Small intestine (tissue), 7 donors: ENCODE measurements at regions not wholly inside any gene's neighbourhood (a gene's known extent, or its start where the extent isn't known, plus 50 kb on each side); places are given as distances from the start of the nearest gene placed in this dataset.

Experiments
- DNase-seq, 2 donors: peaks; one replicate each; pipeline versions ENCODE4 v3.0.0 to v3.0.0-alpha.2; 2013
- FAIRE-seq: peaks from 2 replicates; lab custom pipeline; 2012; peaks lifted over from hg19 to GRCh38; lab: Jason Lieb, UNC
- H3K27ac ChIP-seq, 3 donors: one replicate each; pipeline ENCODE4 v1.5.1; 2013; ENCODE audit warnings: low read length in 2 of 3, mild to moderate bottlenecking in 2 of 3, control low read depth in 1 of 3, inconsistent platforms in 1 of 3, low read depth in 1 of 3, moderate library complexity in 1 of 3
- H3K27me3 ChIP-seq, 3 donors: one replicate each; pipeline ENCODE4 v1.6.1; 2013; ENCODE audit warnings: low read length in 3 of 3, inconsistent platforms in 1 of 3; ENCODE audit not compliant: control insufficient read depth in 3 of 3, insufficient read depth in 3 of 3
- H3K36me3 ChIP-seq, 3 donors: one replicate each; pipeline ENCODE4 v1.6.1; 2013; ENCODE audit warnings: low read length in 3 of 3, inconsistent platforms in 1 of 3, low read depth in 1 of 3, mild to moderate bottlenecking in 1 of 3, moderate library complexity in 1 of 3; ENCODE audit not compliant: control insufficient read depth in 3 of 3, insufficient read depth in 2 of 3
- H3K4me1 ChIP-seq, 3 donors: one replicate each; pipeline ENCODE4 v1.6.1; 2013; ENCODE audit warnings: low read length in 2 of 3, inconsistent platforms in 1 of 3, low read depth in 1 of 3, mild to moderate bottlenecking in 1 of 3, moderate library complexity in 1 of 3; ENCODE audit not compliant: control insufficient read depth in 3 of 3, insufficient read depth in 2 of 3
- H3K4me3 ChIP-seq, 3 donors: one replicate each; pipeline ENCODE4 v1.5.1; 2013; ENCODE audit warnings: low read length in 3 of 3, control low read depth in 1 of 3, inconsistent platforms in 1 of 3, low read depth in 1 of 3, mild to moderate bottlenecking in 1 of 3, moderate library complexity in 1 of 3
- H3K9me3 ChIP-seq, 2 donors: one replicate each; pipeline ENCODE4 v1.6.1; 2013; ENCODE audit warnings: low read depth in 1 of 2, low read length in 1 of 2; ENCODE audit not compliant: control insufficient read depth in 2 of 2, insufficient read depth in 1 of 2
- WGBS, 3 donors: extraction: QIAGEN DNeasy Blood & Tissue Kit; methylation state at CpG; one replicate each; pipeline ENCODE4 v1.1.7; 2013; 5-methylcytosine and 5-hydroxymethylcytosine counted together
- donor health status: healthy with polysubstance abuse.
- donor health status: control.
- donor health status: control.
- donor health status: Bipolar disorder and iron deficiency.
- donor health status: healthy.

GRCh38 chr12:24025153-24025798 is 75.8 kb upstream of the SOX5 start:
- Histone ChIP-seq H3K27ac (no peak overlapping the region), H3K36me3 (no peaks in the 10 kb centered on the region), H3K9me3 (no peaks in the 10 kb centered on the region), H3K27me3 (no peaks in the 10 kb centered on the region), H3K4me3 (no peak overlapping the region), H3K4me1 (no peaks in the 10 kb centered on the region)
- 40 to 59% (median 49%) methylated on average over 3 of the region's 3 CpGs for WGBS, 3 donors
- no peak for DNase-seq
- no peak for FAIRE-seq

- H3K4me3 ChIP-seq: no peak overlapping the region
- no peaks in the 10 kb centered on the region for H3K27me3 ChIP-seq
- no peak overlapping the region for H3K27ac ChIP-seq
- H3K36me3 ChIP-seq: no peaks in the 10 kb centered on the region
- H3K4me1 ChIP-seq: no peaks in the 10 kb centered on the region
- DNase-seq: no peak
- no peaks in the 10 kb centered on the region for H3K9me3 ChIP-seq
- FAIRE-seq: no peak
These were observed 73.6 kb upstream of the SOX5 start for GRCh38 chr12:24023081-24023480.

- H3K4me1 ChIP-seq: no peaks in the 10 kb centered on the region
- WGBS, 3 donors: 81 to 88% (median 88%) methylated on average over 4 of the region's 4 CpGs
- no peaks in the 10 kb centered on the region for H3K9me3 ChIP-seq
- H3K4me3 ChIP-seq: no peak overlapping the region
- no peak for DNase-seq
- H3K27ac ChIP-seq: no peak overlapping the region
- no peak for FAIRE-seq
- no peaks in the 10 kb centered on the region for H3K27me3 ChIP-seq
- no peaks in the 10 kb centered on the region for H3K36me3 ChIP-seq
These were observed 71.7 kb upstream of the SOX5 start for GRCh38 chr12:24021164-24021502.

GRCh38 chr12:24020397-24021163 is 71.1 kb upstream of the SOX5 start:
- Histone ChIP-seq H3K36me3 (no peaks in the 10 kb centered on the region), H3K4me3 (no peak overlapping the region), H3K27ac (no peak overlapping the region), H3K9me3 (no peaks in the 10 kb centered on the region), H3K27me3 (no peaks in the 10 kb centered on the region), H3K4me1 (no peaks in the 10 kb centered on the region)
- FAIRE-seq (no peak), DNase-seq (no peak)
- WGBS, 3 donors: 76 to 79% (median 79%) methylated on average over 11 of the region's 11 CpGs

- H3K27me3 ChIP-seq: no peaks in the 10 kb centered on the region
- no peak for FAIRE-seq
- H3K4me1 ChIP-seq: no peaks in the 10 kb centered on the region
- no peaks in the 10 kb centered on the region for H3K9me3 ChIP-seq
- DNase-seq: no peak
- no peak overlapping the region for H3K27ac ChIP-seq
- H3K36me3 ChIP-seq: no peaks in the 10 kb centered on the region
- WGBS, 3 donors: 93 to 96% (median 95%) methylated on average over 2 of the region's 2 CpGs
- H3K4me3 ChIP-seq: no peak overlapping the region
These were observed 66.3 kb upstream of the SOX5 start for GRCh38 chr12:24015833-24016160.

GRCh38 chr12:24014915-24015832 is 65.7 kb upstream of the SOX5 start:
- H3K4me1 ChIP-seq: no peaks in the 10 kb centered on the region
- H3K9me3 ChIP-seq: no peaks in the 10 kb centered on the region
- FAIRE-seq: no peak
- H3K27me3 ChIP-seq: no peaks in the 10 kb centered on the region
- DNase-seq: no peak
- no peak overlapping the region for H3K27ac ChIP-seq
- no peak overlapping the region for H3K4me3 ChIP-seq
- no peaks in the 10 kb centered on the region for H3K36me3 ChIP-seq
- whole genome bisulfite sequencing, 3 donors: 76 to 84% (median 77%) methylated on average over 10 of the region's 10 CpGs

GRCh38 chr12:24014240-24014639 is 64.8 kb upstream of the SOX5 start:
- H3K27me3 ChIP-seq: no peaks in the 10 kb centered on the region
- no peaks in the 10 kb centered on the region for H3K4me1 ChIP-seq
- no peak overlapping the region for H3K4me3 ChIP-seq
- H3K27ac ChIP-seq: no peak overlapping the region
- no peaks in the 10 kb centered on the region for H3K9me3 ChIP-seq
- H3K36me3 ChIP-seq: no peaks in the 10 kb centered on the region
- DNase-seq (no peak), FAIRE-seq (no peak)
- 76 to 91% (median 78%) methylated on average over 4 of the region's 4 CpGs for WGBS, 3 donors

- Histone ChIP-seq H3K4me3 (no peak overlapping the region), H3K27me3 (no peaks in the 10 kb centered on the region), H3K4me1 (no peaks in the 10 kb centered on the region), H3K27ac (no peak overlapping the region), H3K36me3 (no peaks in the 10 kb centered on the region), H3K9me3 (no peaks in the 10 kb centered on the region)
- WGBS, 3 donors: 92 to 94% (median 92%) methylated on average over 1 of the region's 1 CpG
- FAIRE-seq (no peak), DNase-seq (no peak)
These were observed 63.1 kb upstream of the SOX5 start for GRCh38 chr12:24012528-24012927.
